ENCODE measurements at regions not wholly inside any gene's neighbourhood (a gene's known extent, or its start where the extent isn't known, plus 50 kb on each side); places are given as distances from the start of the nearest gene placed in this dataset.

DNA sequence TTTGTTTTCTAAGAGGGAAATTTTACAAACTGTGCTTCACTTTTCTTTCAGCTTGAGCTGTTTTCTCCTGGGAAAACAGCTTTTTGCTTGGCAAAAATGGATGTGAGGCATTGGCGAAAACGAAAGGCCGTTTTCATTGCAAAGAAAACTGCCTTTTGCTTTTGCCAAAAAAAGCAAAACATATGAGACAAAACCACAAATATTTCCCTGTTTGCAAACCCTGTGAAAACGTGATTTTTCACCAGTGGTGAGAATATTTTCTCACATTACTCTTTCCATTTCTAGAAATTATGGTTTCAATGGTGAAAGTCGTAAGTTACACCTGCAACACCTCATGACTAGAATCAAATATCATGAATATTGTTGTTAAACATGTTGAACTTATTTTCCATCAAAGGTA, 74.0 kb upstream of the ZBTB18 start:
- Mint-ChIP-seq H3K36me3 (no peaks in the 10 kb centered on the region), H3K4me1 (no peaks in the 10 kb centered on the region), H3K27ac (no peak overlapping the region), H3K4me3 (no peak overlapping the region), H3K27me3 (no peaks in the 10 kb centered on the region), H3K9me3 (no peaks in the 10 kb centered on the region)
- CTCF ChIA-PET, result no interaction called here
- no CpG with 5 or more reads among the region's 5 CpGs for WGBS (ENCODE audit: insufficient coverage)
- no peak for DNase-seq
- Histone ChIP-seq H3K4me1 (ENCODE audit: control insufficient read depth in 1 of 2, extremely low read depth in 1 of 2, insufficient read depth in 2 of 2, low read length in 2 of 2) (no peaks in the 10 kb centered on the region), H3K9me3 (no peaks in the 10 kb centered on the region), H3K4me3 (ENCODE audit: control insufficient read depth in 1 of 2, extremely low read depth in 1 of 2, low read length in 1 of 2) (no peak overlapping the region), H3K36me3 (ENCODE audit: control insufficient read depth in 2 of 2, extremely low read depth in 1 of 2, insufficient read depth in 1 of 2, low read length in 1 of 2) (no peaks in the 10 kb centered on the region), H3K27me3 (replicated peaks in 1 of 2; ENCODE audit: control insufficient read depth in 2 of 2, extremely low read depth in 1 of 2, insufficient read depth in 2 of 2, low read length in 1 of 2) (peaks cover 0 to 8% of the 10 kb centered on the region in 2 experiments), H3K27ac (ENCODE audit: low read length) (no peak overlapping the region)
- ATAC-seq (replicated peaks in 1 of 4), result no peak
- POLR2A ChIA-PET, result no interaction called here

DNA sequence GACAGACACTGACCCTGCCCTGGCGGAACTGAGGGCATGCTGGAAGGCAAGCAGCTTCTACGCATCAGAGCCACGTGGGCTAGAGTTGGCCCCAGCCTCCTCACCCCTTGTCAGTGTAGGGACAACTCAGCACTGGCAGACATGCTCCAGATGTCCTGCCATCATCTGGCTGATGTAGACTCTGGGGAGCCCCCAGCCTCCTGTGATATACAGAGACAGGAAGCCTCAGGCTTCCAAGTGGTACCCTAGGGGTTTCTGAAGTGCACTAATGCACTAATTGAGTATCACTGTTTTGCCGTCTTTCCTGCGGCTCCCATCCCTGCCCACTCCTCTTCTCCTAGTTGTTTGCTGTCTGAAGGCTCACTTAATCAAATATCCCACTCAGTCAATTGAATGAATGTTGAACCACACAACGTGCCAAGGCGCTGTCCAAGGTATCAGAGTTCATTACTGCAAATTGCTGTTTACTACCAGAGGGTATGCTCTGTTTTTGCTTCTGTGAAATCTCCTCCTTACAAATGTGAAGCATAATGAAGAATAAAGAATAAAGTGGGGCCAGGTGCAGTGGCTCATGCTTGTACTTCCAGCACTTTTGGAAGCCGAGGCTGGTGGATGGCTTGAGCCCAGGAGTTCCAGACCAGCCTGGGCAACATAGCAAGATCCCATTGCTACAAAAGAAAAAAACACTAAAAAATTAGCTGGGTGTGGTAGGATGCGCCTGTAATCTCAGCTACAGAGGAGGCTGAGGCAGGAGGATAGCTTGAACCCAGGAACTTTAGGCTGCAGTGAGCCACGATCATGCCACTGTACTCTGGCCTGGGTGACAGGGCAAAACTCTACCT, 76.4 kb upstream of the ZBTB18 start:
- POLR2A ChIA-PET, result no interaction called here
- no peak for ATAC-seq (replicated peaks in 1 of 4)

DNA sequence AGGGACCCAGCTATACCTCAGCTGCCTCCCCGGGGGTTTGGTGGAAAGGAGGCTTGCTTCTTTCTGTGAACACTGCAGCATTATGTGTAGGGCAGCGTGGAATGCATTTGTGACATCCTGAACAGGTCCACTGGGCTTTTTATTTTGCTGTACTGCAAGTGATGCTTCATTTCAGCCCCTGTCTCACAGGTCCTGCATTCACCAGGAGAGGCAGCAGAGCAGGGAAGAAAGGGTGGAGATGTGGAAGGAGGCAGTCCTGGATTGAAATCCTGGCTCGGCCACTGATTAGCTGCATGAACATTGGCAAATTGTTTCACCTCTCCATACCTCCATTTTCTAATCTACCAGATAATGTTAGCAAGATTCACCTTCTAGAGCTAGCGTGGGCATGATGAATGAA, 77.9 kb upstream of the ZBTB18 start:
- Mint-ChIP-seq H3K9me3 (no peaks in the 10 kb centered on the region), H3K4me1 (no peaks in the 10 kb centered on the region), H3K27me3 (peaks cover 4 to 5% of the 10 kb centered on the region in 2 donors), H3K4me3 (no peak overlapping the region), H3K36me3 (no peaks in the 10 kb centered on the region), H3K27ac (no peak overlapping the region)
- Histone ChIP-seq H3K27me3 (replicated peaks in 1 of 2; ENCODE audit: control insufficient read depth in 2 of 2, extremely low read depth in 1 of 2, insufficient read depth in 2 of 2, low read length in 1 of 2) (peaks cover 0 to 8% of the 10 kb centered on the region in 2 experiments), H3K27ac (ENCODE audit: low read length) (no peak overlapping the region), H3K4me3 (ENCODE audit: control insufficient read depth in 1 of 2, extremely low read depth in 1 of 2, low read length in 1 of 2) (no peak overlapping the region), H3K4me1 (ENCODE audit: control insufficient read depth in 1 of 2, extremely low read depth in 1 of 2, insufficient read depth in 2 of 2, low read length in 2 of 2) (no peaks in the 10 kb centered on the region), H3K9me3 (no peaks in the 10 kb centered on the region), H3K36me3 (ENCODE audit: control insufficient read depth in 2 of 2, extremely low read depth in 1 of 2, insufficient read depth in 1 of 2, low read length in 1 of 2) (no peaks in the 10 kb centered on the region)
- 48% methylated on average over 2 of the region's 4 CpGs for WGBS (ENCODE audit: insufficient coverage)
- ATAC-seq (replicated peaks in 1 of 4) (no peak), DNase-seq (no peak)
- ChIA-PET CTCF (no interaction called here), POLR2A (no interaction called here)

More for the DNA sequence above, 76.4 kb upstream of the ZBTB18 start:
- H3K4me3 ChIP-seq (ENCODE audit: control insufficient read depth in 1 of 2, extremely low read depth in 1 of 2, low read length in 1 of 2), result no peak overlapping the region
- 84% methylated on average over 5 of the region's 10 CpGs for WGBS (ENCODE audit: insufficient coverage)
- Mint-ChIP-seq H3K4me3 (no peak overlapping the region), H3K36me3 (no peaks in the 10 kb centered on the region), H3K27ac (no peak overlapping the region), H3K27me3 (peaks cover 4 to 5% of the 10 kb centered on the region in 2 donors), H3K9me3 (no peaks in the 10 kb centered on the region), H3K4me1 (no peaks in the 10 kb centered on the region)
- no peaks in the 10 kb centered on the region for H3K4me1 ChIP-seq (ENCODE audit: control insufficient read depth in 1 of 2, extremely low read depth in 1 of 2, insufficient read depth in 2 of 2, low read length in 2 of 2)
- peaks cover 0 to 8% of the 10 kb centered on the region in 2 experiments for H3K27me3 ChIP-seq (replicated peaks in 1 of 2; ENCODE audit: control insufficient read depth in 2 of 2, extremely low read depth in 1 of 2, insufficient read depth in 2 of 2, low read length in 1 of 2)
- no peak overlapping the region for H3K27ac ChIP-seq (ENCODE audit: low read length)
- no peaks in the 10 kb centered on the region for H3K36me3 ChIP-seq (ENCODE audit: control insufficient read depth in 2 of 2, extremely low read depth in 1 of 2, insufficient read depth in 1 of 2, low read length in 1 of 2)
- DNase-seq, result no peak
- no peaks in the 10 kb centered on the region for H3K9me3 ChIP-seq
- CTCF ChIA-PET, result no interaction called here

DNA sequence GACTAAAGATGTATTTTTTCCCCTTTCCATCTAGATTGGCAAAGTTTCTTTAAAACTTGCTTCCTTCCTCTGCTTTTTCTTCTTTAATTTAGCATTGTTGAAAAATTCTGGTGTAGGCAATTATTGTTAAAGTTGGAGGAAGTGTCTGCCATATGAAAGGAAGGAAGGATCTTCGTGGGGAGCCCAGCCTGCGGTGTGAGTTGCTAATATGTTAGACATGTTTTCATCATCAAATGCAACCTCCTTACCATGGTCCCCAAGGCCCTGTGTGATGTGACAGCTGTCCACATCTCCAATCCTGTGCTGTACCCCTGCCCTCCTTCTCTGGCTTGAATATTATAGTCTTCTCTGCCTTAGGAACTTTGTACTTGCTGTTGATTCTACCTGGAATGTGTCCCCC, 81.0 kb upstream of the ZBTB18 start:
- ChIA-PET POLR2A (interaction anchor here in 1 of 2 donors (0.6 kb wide), 1 partner anchor 223 kb away, joined by 5 read pairs; no protein-coding TSS in a partner anchor), CTCF (interaction anchor here in 1 of 2 donors (0.6 kb wide), 1 partner anchor 132 kb away, joined by 4 read pairs; no protein-coding TSS in a partner anchor)
- no CpG with 5 or more reads among the region's 2 CpGs for WGBS (ENCODE audit: insufficient coverage)
- peaks cover 0 to 8% of the 10 kb centered on the region in 2 experiments for H3K27me3 ChIP-seq (replicated peaks in 1 of 2; ENCODE audit: control insufficient read depth in 2 of 2, extremely low read depth in 1 of 2, insufficient read depth in 2 of 2, low read length in 1 of 2)
- H3K4me3 ChIP-seq (ENCODE audit: control insufficient read depth in 1 of 2, extremely low read depth in 1 of 2, low read length in 1 of 2), result no peak overlapping the region
- ATAC-seq (replicated peaks in 1 of 4) (no peak), DNase-seq (no peak)
- H3K36me3 ChIP-seq (ENCODE audit: control insufficient read depth in 2 of 2, extremely low read depth in 1 of 2, insufficient read depth in 1 of 2, low read length in 1 of 2), result no peaks in the 10 kb centered on the region
- Mint-ChIP-seq H3K4me3 (no peak overlapping the region), H3K9me3 (no peaks in the 10 kb centered on the region), H3K4me1 (no peaks in the 10 kb centered on the region), H3K27me3 (peaks cover 5 to 6% of the 10 kb centered on the region in 2 donors), H3K27ac (no peak overlapping the region), H3K36me3 (no peaks in the 10 kb centered on the region)
- H3K4me1 ChIP-seq (ENCODE audit: control insufficient read depth in 1 of 2, extremely low read depth in 1 of 2, insufficient read depth in 2 of 2, low read length in 2 of 2), result no peaks in the 10 kb centered on the region
- no peak overlapping the region for H3K27ac ChIP-seq (ENCODE audit: low read length)
- no peaks in the 10 kb centered on the region for H3K9me3 ChIP-seq

DNA sequence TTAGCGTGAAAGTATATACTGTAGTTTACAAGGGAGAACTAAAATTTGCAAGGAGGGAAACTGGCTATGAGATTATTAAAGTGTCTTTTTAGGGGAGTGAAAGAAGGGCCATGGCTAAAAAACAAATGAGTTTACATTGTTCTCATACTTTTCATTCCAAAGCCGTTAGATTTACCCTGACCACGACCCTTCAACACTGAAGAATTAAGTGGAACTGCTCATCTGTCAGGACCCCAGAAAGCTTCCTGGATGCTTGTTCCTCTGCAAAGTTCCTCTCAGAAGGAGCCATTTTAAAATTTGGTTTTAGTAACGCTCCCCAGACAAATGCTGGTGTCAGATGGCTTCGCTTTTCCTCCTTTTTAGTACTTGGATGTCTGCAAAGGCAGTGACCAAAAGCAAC, 82.7 kb upstream of the ZBTB18 start:
- H3K27ac ChIP-seq (ENCODE audit: low read length), result no peak overlapping the region
- H3K36me3 Mint-ChIP-seq, result no peaks in the 10 kb centered on the region
- CTCF ChIA-PET, result interaction anchor here in 1 of 2 donors (0.8 kb wide), 1 partner anchor 596 kb away, joined by 3 read pairs; no protein-coding TSS in a partner anchor
- no peak overlapping the region for H3K4me3 Mint-ChIP-seq
- WGBS (ENCODE audit: insufficient coverage), result 50% methylated on average over 2 of the region's 5 CpGs
- H3K9me3 ChIP-seq, result no peaks in the 10 kb centered on the region
- no peak overlapping the region for H3K27ac Mint-ChIP-seq
- H3K4me1 ChIP-seq (ENCODE audit: control insufficient read depth in 1 of 2, extremely low read depth in 1 of 2, insufficient read depth in 2 of 2, low read length in 2 of 2), result no peaks in the 10 kb centered on the region
- ATAC-seq (replicated peaks in 1 of 4), result no peak
- H3K9me3 Mint-ChIP-seq, result no peaks in the 10 kb centered on the region
- POLR2A ChIA-PET, result no interaction called here
- no peak overlapping the region for H3K4me3 ChIP-seq (ENCODE audit: control insufficient read depth in 1 of 2, extremely low read depth in 1 of 2, low read length in 1 of 2)
- peaks cover 5 to 6% of the 10 kb centered on the region in 2 donors for H3K27me3 Mint-ChIP-seq
- no peak for DNase-seq
- H3K4me1 Mint-ChIP-seq, result no peaks in the 10 kb centered on the region
- H3K36me3 ChIP-seq (ENCODE audit: control insufficient read depth in 2 of 2, extremely low read depth in 1 of 2, insufficient read depth in 1 of 2, low read length in 1 of 2), result no peaks in the 10 kb centered on the region
- no peaks in the 10 kb centered on the region for H3K27me3 ChIP-seq (replicated peaks in 1 of 2; ENCODE audit: control insufficient read depth in 2 of 2, extremely low read depth in 1 of 2, insufficient read depth in 2 of 2, low read length in 1 of 2)

DNA sequence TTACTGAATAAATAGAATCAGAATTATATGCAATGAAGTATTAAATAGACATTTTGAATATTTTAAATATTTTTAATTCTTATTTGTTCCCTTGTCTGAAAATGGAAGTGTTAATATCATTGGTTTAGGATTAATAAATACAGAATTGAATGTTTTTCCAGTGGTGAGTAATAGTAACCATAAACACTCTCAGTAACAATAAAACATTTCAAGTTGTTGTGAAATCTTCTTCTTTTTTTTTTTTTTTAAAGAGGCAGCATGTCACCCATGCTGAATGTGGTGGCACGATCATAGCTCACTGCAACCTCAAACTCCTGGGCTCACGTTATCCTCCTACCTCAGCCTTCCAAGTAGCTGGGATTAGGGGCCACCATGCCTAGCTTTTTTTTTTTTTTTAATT, 86.2 kb upstream of the ZBTB18 start:
- no peaks in the 10 kb centered on the region for H3K36me3 Mint-ChIP-seq
- Histone ChIP-seq H3K4me3 (ENCODE audit: control insufficient read depth in 1 of 2, extremely low read depth in 1 of 2, low read length in 1 of 2) (no peak overlapping the region), H3K4me1 (ENCODE audit: control insufficient read depth in 1 of 2, extremely low read depth in 1 of 2, insufficient read depth in 2 of 2, low read length in 2 of 2) (no peaks in the 10 kb centered on the region), H3K27ac (ENCODE audit: low read length) (no peak overlapping the region), H3K36me3 (ENCODE audit: control insufficient read depth in 2 of 2, extremely low read depth in 1 of 2, insufficient read depth in 1 of 2, low read length in 1 of 2) (no peaks in the 10 kb centered on the region), H3K27me3 (replicated peaks in 1 of 2; ENCODE audit: control insufficient read depth in 2 of 2, extremely low read depth in 1 of 2, insufficient read depth in 2 of 2, low read length in 1 of 2) (no peaks in the 10 kb centered on the region), H3K9me3 (no peaks in the 10 kb centered on the region)
- DNase-seq, result no peak
- H3K4me3 Mint-ChIP-seq, result no peak overlapping the region
- H3K4me1 Mint-ChIP-seq, result no peaks in the 10 kb centered on the region
- ChIA-PET POLR2A (interaction anchor here (0.6 kb wide), 2 partner anchors 33 to 117 kb away, joined by 3 read pairs; no protein-coding TSS in a partner anchor), CTCF (interaction anchor here (0.6 to 0.7 kb wide), 2 partner anchors 114 to 492 kb away, joined by 4 to 5 read pairs; no protein-coding TSS in a partner anchor)
- 100% methylated on average over 1 of the region's 2 CpGs for WGBS (ENCODE audit: insufficient coverage)
- H3K27me3 Mint-ChIP-seq, result peaks cover 2 to 4% of the 10 kb centered on the region in 2 donors
- H3K27ac Mint-ChIP-seq, result no peak overlapping the region
- H3K9me3 Mint-ChIP-seq, result no peaks in the 10 kb centered on the region
- ATAC-seq (replicated peaks in 1 of 4), result no peak

Data from T-cell (primary cell).